ENCODE measurements at regions not wholly inside any gene's neighbourhood (a gene's known extent, or its start where the extent isn't known, plus 50 kb on each side); places are given as distances from the start of the nearest gene placed in this dataset.

DNA sequence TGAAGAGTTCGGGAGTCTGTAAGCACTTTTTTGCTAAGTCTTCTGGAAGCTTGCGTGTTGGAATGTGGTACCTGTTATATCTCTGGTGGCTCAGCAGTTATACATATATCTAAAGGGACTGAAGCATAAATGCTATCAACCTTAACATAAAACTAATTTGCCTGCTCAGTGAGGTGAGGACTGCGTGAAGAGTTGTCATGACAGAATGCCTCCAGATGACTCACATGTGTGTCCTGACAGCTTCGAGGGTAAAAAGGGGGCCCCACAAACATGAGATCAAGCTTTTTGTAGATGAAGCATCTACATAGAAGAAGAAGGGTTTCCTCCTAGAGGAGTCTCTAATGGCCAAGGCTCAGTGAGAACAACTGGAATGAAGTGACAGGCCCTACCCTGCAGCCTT is 88.8 kb upstream of the C3orf80 start:
- no peaks in the 10 kb centered on the region for H3K4me1 ChIP-seq (ENCODE audit: control insufficient read depth, insufficient read depth, low read length)
- no peak overlapping the region for H3K27ac ChIP-seq (ENCODE audit: insufficient read depth, low read depth, low read length, poor library complexity, severe bottlenecking)
- no peaks in the 10 kb centered on the region for H3K36me3 ChIP-seq (ENCODE audit: control insufficient read depth, insufficient read depth, low read length)
- H3K4me3 ChIP-seq (ENCODE audit: insufficient read depth, low read depth, low read length) = no peak overlapping the region
- no peaks in the 10 kb centered on the region for H3K9me3 ChIP-seq (ENCODE audit: control insufficient read depth, low read length)
- H3K27me3 ChIP-seq (ENCODE audit: control insufficient read depth, insufficient read depth, low read length, poor library complexity, severe bottlenecking) = no peaks in the 10 kb centered on the region
- WGBS, 2 experiments = 93 to 94% methylated on average over 4 of the region's 4 CpGs

DNA sequence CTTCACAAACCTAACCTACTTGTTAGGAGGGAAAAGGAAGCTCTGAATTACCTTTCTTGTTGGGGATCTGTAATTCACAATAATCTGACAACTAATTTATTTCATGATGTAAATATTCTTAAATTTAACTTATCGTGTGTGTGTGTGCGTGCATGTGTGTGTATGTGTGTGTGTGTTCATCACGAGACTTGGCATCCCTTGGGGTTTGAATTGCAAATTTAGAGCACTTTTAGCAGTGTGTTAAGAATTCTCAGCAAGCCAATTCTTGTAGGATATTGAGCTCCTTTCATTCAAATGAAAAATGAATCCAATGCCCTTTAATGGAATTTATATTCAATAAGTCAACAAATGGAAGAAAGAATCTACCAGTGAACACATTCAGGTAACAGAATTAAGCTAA is 85.9 kb upstream of the C3orf80 start:
- Histone ChIP-seq H3K27me3 (ENCODE audit: control insufficient read depth, insufficient read depth, low read length, poor library complexity, severe bottlenecking) (no peaks in the 10 kb centered on the region), H3K9me3 (ENCODE audit: control insufficient read depth, low read length) (peaks cover 4% of the 10 kb centered on the region), H3K36me3 (ENCODE audit: control insufficient read depth, insufficient read depth, low read length) (no peaks in the 10 kb centered on the region), H3K4me3 (ENCODE audit: insufficient read depth, low read depth, low read length) (no peak overlapping the region), H3K4me1 (ENCODE audit: control insufficient read depth, insufficient read depth, low read length) (no peaks in the 10 kb centered on the region), H3K27ac (ENCODE audit: insufficient read depth, low read depth, low read length, poor library complexity, severe bottlenecking) (no peak overlapping the region)
- WGBS, 2 experiments = 85 to 96% methylated on average over 3 of the region's 3 CpGs

DNA sequence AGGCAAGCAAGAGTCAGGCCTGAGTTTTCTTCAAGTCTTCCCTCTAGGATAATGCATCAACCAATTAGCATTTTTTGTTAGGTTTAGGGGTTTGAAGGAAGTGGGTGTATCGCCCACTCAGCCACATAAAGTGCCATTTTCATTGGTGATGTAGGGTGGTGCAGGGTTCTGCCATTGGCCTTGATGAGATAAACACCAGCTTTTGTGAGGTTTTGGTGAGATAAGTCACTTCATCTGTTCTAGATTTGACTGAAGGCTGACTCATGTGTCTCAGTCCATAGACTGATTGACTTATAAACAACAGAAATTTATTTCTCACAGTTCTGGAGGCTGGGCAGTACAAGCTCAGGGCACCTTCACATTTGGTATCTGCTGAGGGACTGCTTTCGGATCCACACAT is 84.5 kb upstream of the C3orf80 start:
- Histone ChIP-seq H3K4me1 (ENCODE audit: control insufficient read depth, insufficient read depth, low read length) (no peaks in the 10 kb centered on the region), H3K4me3 (ENCODE audit: insufficient read depth, low read depth, low read length) (no peak overlapping the region), H3K27ac (ENCODE audit: insufficient read depth, low read depth, low read length, poor library complexity, severe bottlenecking) (no peak overlapping the region), H3K27me3 (ENCODE audit: control insufficient read depth, insufficient read depth, low read length, poor library complexity, severe bottlenecking) (no peaks in the 10 kb centered on the region), H3K36me3 (ENCODE audit: control insufficient read depth, insufficient read depth, low read length) (no peaks in the 10 kb centered on the region), H3K9me3 (ENCODE audit: control insufficient read depth, low read length) (peaks cover 4% of the 10 kb centered on the region)
- WGBS, 2 experiments = 94 to 95% methylated on average over 2 of the region's 2 CpGs

DNA sequence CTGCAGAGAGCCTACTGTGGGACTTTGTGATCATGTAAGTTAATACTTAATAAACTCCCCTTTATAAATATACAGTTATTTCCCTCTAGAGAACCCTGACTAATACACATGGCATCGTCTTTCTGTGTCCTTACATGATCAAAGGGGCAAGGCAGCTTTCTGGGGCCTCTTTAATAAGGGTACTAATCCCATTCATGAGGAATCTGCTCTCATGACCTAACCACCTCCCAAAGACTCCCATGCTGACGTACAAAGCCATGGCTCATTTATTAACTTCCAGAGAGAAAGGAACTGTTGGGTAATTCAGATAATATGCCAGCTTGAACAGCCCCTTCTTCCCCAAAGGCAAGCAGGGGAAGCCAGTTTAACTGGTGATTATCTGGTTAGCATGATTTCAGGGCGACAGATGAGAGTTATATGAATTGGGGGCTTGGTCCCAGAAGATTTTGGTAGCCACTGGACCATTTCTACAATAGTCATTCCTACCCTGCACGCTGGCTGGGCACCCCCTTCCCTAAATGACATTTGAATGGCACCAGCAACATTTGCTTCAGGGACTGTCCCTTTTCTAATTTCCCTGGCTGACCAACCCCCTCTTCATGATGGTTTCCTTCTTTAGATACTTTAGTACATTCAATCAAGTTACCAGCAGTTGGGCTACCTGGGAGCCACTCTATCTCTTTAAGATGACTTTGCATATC is 83.6 kb upstream of the C3orf80 start:
- H3K4me3 ChIP-seq (ENCODE audit: insufficient read depth, low read depth, low read length) = no peak overlapping the region
- WGBS, 2 experiments = 86 to 90% methylated on average over 4 of the region's 4 CpGs
- H3K4me1 ChIP-seq (ENCODE audit: control insufficient read depth, insufficient read depth, low read length) = no peaks in the 10 kb centered on the region
- H3K36me3 ChIP-seq (ENCODE audit: control insufficient read depth, insufficient read depth, low read length) = no peaks in the 10 kb centered on the region
- H3K9me3 ChIP-seq (ENCODE audit: control insufficient read depth, low read length) = peaks cover 4% of the 10 kb centered on the region
- H3K27ac ChIP-seq (ENCODE audit: insufficient read depth, low read depth, low read length, poor library complexity, severe bottlenecking) = no peak overlapping the region
- H3K27me3 ChIP-seq (ENCODE audit: control insufficient read depth, insufficient read depth, low read length, poor library complexity, severe bottlenecking) = no peaks in the 10 kb centered on the region

DNA sequence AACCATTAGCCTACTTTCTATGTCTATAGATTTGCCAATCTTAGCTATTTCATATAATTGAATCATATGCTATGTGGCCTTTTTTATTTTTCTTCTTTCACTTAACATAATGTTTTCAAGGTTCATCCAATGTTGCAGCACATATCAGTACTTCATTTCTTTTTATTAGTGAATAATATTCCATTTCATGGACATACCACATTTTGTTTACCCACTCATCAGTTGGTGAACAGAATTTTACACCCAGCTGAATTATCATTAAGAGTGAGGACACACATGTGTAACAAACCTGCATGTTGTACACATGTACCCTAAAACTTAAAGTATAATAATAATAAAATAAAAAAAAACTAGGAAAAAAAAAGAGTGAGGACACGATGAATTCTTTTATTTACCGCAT is 81.7 kb upstream of the C3orf80 start:
- peaks cover 4% of the 10 kb centered on the region for H3K9me3 ChIP-seq (ENCODE audit: control insufficient read depth, low read length)
- H3K4me1 ChIP-seq (ENCODE audit: control insufficient read depth, insufficient read depth, low read length) = no peaks in the 10 kb centered on the region
- H3K4me3 ChIP-seq (ENCODE audit: insufficient read depth, low read depth, low read length) = no peak overlapping the region
- no peaks in the 10 kb centered on the region for H3K36me3 ChIP-seq (ENCODE audit: control insufficient read depth, insufficient read depth, low read length)
- H3K27ac ChIP-seq (ENCODE audit: insufficient read depth, low read depth, low read length, poor library complexity, severe bottlenecking) = no peak overlapping the region
- 94 to 98% methylated on average over 2 of the region's 2 CpGs for WGBS, 2 experiments
- H3K27me3 ChIP-seq (ENCODE audit: control insufficient read depth, insufficient read depth, low read length, poor library complexity, severe bottlenecking) = no peaks in the 10 kb centered on the region

DNA sequence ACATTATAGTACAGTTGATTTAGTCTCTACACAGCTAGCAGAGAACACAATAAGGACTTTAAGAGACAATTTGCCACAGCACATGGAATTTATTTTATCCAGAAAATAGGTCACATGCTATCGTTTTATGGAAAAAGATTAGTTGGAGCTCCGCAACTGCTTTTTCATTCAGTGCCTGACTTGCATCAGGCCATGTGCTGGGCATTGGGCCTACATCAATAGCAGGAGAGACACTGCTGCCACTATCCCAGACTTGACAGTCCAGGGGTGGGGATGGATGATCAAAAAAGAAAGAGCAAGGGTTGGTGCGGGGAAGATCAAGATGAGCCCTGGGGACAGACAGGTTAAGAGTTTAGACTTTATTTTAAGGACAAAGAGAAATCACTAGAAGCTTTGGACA is 75.2 kb upstream of the C3orf80 start:
- Histone ChIP-seq H3K4me1 (ENCODE audit: control insufficient read depth, insufficient read depth, low read length) (no peaks in the 10 kb centered on the region), H3K36me3 (ENCODE audit: control insufficient read depth, insufficient read depth, low read length) (no peaks in the 10 kb centered on the region), H3K27ac (ENCODE audit: insufficient read depth, low read depth, low read length, poor library complexity, severe bottlenecking) (no peak overlapping the region), H3K9me3 (ENCODE audit: control insufficient read depth, low read length) (no peaks in the 10 kb centered on the region), H3K27me3 (ENCODE audit: control insufficient read depth, insufficient read depth, low read length, poor library complexity, severe bottlenecking) (no peaks in the 10 kb centered on the region), H3K4me3 (ENCODE audit: insufficient read depth, low read depth, low read length) (no peak overlapping the region)
- WGBS, 2 experiments = 94 to 99% methylated on average over 3 of the region's 3 CpGs

DNA sequence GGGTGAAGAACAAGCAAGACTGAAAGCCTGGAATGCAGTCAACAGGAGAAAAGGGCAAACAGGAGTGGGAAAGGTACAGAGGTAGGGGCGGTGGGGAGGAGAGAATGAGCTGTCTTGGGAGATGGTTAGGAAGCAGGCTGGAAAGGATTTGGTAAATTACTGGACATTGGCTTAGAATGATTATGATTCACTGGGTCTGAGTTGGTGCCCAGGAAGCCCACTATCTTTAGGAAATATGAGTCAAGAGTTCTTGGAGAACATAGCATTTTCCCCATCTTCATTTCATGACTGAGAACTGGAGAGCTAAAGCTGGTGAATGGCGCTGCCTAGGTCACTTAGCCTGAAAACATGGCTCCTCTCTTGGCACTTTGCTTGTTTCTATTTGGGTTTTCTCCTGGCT is 74.7 kb upstream of the C3orf80 start:
- no peaks in the 10 kb centered on the region for H3K4me1 ChIP-seq (ENCODE audit: control insufficient read depth, insufficient read depth, low read length)
- H3K27ac ChIP-seq (ENCODE audit: insufficient read depth, low read depth, low read length, poor library complexity, severe bottlenecking) = no peak overlapping the region
- no peaks in the 10 kb centered on the region for H3K9me3 ChIP-seq (ENCODE audit: control insufficient read depth, low read length)
- no peaks in the 10 kb centered on the region for H3K36me3 ChIP-seq (ENCODE audit: control insufficient read depth, insufficient read depth, low read length)
- H3K27me3 ChIP-seq (ENCODE audit: control insufficient read depth, insufficient read depth, low read length, poor library complexity, severe bottlenecking) = no peaks in the 10 kb centered on the region
- H3K4me3 ChIP-seq (ENCODE audit: insufficient read depth, low read depth, low read length) = no peak overlapping the region
- 93 to 96% methylated on average over 2 of the region's 2 CpGs for WGBS, 2 experiments

DNA sequence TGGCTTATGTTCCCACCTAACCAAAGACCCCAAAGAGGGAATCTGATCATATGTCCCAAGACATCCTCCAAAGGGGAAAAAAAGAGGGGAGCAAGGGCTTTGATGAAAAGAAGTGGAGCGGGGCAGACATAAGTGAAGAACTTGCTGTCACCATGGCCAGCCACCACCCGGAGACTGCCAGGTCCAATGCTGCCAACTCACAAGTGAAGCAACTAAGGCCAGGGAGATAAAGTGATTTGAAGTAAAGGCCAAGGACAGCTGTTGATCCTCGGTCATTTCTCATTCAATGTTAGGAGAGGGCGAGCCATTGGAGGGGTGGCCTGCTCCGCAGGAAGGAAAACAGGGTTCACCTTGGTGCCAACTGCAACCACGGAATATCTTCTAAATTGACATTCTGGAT is 72.6 kb upstream of the C3orf80 start:
- Histone ChIP-seq H3K27ac (ENCODE audit: insufficient read depth, low read depth, low read length, poor library complexity, severe bottlenecking) (no peak overlapping the region), H3K27me3 (ENCODE audit: control insufficient read depth, insufficient read depth, low read length, poor library complexity, severe bottlenecking) (no peaks in the 10 kb centered on the region), H3K9me3 (ENCODE audit: control insufficient read depth, low read length) (no peaks in the 10 kb centered on the region), H3K4me1 (ENCODE audit: control insufficient read depth, insufficient read depth, low read length) (no peaks in the 10 kb centered on the region), H3K36me3 (ENCODE audit: control insufficient read depth, insufficient read depth, low read length) (no peaks in the 10 kb centered on the region), H3K4me3 (ENCODE audit: insufficient read depth, low read depth, low read length) (no peak overlapping the region)
- 94 to 96% methylated on average over 6 of the region's 6 CpGs for WGBS, 2 experiments

DNA sequence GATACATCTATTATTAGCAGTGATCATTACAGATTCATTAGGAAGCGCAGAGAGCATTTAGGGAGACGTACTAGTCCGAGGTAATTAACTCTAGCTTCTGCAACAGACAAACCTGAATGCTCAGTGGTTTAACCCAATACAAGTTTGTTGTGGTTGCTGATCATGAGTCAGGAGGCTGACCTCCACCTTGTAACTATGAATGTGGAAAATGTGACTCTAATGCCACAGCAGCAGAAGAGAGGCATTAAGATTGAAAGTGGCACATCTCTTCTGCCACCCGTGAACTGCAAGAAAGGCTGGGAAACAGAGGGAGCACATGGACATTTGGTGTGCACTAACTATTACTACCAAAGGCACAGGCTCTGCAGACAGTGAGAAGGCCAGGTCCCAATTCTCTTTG is 71.2 kb upstream of the C3orf80 start:
- Histone ChIP-seq H3K27ac (ENCODE audit: insufficient read depth, low read depth, low read length, poor library complexity, severe bottlenecking) (no peak overlapping the region), H3K9me3 (ENCODE audit: control insufficient read depth, low read length) (no peaks in the 10 kb centered on the region), H3K4me1 (ENCODE audit: control insufficient read depth, insufficient read depth, low read length) (no peaks in the 10 kb centered on the region), H3K36me3 (ENCODE audit: control insufficient read depth, insufficient read depth, low read length) (no peaks in the 10 kb centered on the region), H3K27me3 (ENCODE audit: control insufficient read depth, insufficient read depth, low read length, poor library complexity, severe bottlenecking) (no peaks in the 10 kb centered on the region), H3K4me3 (ENCODE audit: insufficient read depth, low read depth, low read length) (no peak overlapping the region)
- 95 to 96% methylated on average over 4 of the region's 4 CpGs for WGBS, 2 experiments

DNA sequence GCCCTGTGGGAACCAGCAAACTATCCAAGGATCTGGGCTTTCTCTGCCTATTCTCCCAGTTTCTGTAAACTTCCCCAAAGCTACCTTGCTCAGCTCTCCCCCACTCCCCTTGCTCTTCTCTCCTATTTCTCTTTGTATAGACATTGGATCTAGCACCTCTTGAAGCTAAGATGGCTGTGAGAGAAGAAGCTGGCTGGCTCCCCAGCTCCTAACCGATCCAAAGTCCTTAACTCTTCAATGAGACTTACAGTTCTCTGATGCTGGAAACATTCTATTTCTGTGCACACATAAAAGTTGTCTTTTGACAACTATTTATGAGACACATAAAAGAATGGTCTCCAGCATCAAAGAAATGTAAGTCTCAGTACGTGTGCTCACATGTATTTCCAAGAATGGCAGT is 70.6 kb upstream of the C3orf80 start:
- H3K4me3 ChIP-seq (ENCODE audit: insufficient read depth, low read depth, low read length) = no peak overlapping the region
- 91% methylated on average over 2 of the region's 2 CpGs for WGBS, 2 experiments
- no peaks in the 10 kb centered on the region for H3K36me3 ChIP-seq (ENCODE audit: control insufficient read depth, insufficient read depth, low read length)

DNA sequence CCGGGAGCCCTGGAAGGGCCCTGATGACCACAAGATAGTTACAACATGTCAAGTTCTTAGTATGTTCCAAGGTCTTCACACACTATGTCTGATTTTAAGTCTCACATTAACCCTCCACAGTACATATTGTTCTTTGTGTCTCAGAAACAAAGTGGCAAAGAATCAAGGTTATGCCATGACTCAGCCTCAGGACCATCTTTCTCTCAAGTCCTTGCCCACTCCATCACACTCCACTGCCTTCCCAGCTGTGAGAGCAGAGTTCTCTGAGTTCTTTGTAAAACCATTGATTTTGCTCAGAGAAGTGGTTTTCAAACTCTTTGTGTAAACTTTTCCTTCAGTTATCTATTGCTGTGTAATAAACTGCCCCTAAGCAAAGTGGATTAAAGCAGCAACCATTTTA is 67.9 kb upstream of the C3orf80 start:
- Histone ChIP-seq H3K4me1 (ENCODE audit: control insufficient read depth, insufficient read depth, low read length) (peaks cover 8% of the 10 kb centered on the region), H3K4me3 (ENCODE audit: insufficient read depth, low read depth, low read length) (no peak overlapping the region), H3K27me3 (ENCODE audit: control insufficient read depth, insufficient read depth, low read length, poor library complexity, severe bottlenecking) (no peaks in the 10 kb centered on the region), H3K9me3 (ENCODE audit: control insufficient read depth, low read length) (no peaks in the 10 kb centered on the region), H3K36me3 (ENCODE audit: control insufficient read depth, insufficient read depth, low read length) (no peaks in the 10 kb centered on the region), H3K27ac (ENCODE audit: insufficient read depth, low read depth, low read length, poor library complexity, severe bottlenecking) (no peak overlapping the region)
- 91 to 96% methylated on average over 1 of the region's 1 CpG for WGBS, 2 experiments

More for the DNA sequence above, 70.6 kb upstream of the C3orf80 start:
- Histone ChIP-seq H3K27me3 (ENCODE audit: control insufficient read depth, insufficient read depth, low read length, poor library complexity, severe bottlenecking) (no peaks in the 10 kb centered on the region), H3K4me1 (ENCODE audit: control insufficient read depth, insufficient read depth, low read length) (no peaks in the 10 kb centered on the region), H3K9me3 (ENCODE audit: control insufficient read depth, low read length) (no peaks in the 10 kb centered on the region), H3K27ac (ENCODE audit: insufficient read depth, low read depth, low read length, poor library complexity, severe bottlenecking) (no peak overlapping the region)

All from ectodermal cell (in vitro differentiated cells).